ENCODE measurements at regions not wholly inside any gene's neighbourhood (a gene's known extent, or its start where the extent isn't known, plus 50 kb on each side); places are given as distances from the start of the nearest gene placed in this dataset.
A peak's percentile ranks its signal among the peaks of the same experiment; 100 is the strongest.

DNA sequence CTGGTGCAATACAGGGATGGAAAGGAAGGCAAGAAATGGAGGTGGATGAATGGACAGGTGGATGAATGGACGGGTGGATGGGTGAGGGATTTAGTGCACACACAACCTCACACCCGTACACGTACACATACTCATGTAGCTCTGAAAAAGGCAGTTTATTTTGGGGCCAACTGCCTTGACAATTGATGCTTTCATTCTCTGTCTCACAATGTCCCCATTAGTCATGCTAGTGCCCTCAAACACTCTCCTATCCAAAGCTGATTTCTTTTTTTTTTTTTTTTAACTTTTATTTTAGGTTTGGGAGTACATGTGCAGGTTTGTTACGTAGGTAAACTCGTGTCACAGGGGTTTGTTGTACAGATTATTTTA, 495.0 kb downstream of the DMAC1 start:
- DNase-seq (ENCODE audit: low read depth in 3 of 3), result no peak

DNA sequence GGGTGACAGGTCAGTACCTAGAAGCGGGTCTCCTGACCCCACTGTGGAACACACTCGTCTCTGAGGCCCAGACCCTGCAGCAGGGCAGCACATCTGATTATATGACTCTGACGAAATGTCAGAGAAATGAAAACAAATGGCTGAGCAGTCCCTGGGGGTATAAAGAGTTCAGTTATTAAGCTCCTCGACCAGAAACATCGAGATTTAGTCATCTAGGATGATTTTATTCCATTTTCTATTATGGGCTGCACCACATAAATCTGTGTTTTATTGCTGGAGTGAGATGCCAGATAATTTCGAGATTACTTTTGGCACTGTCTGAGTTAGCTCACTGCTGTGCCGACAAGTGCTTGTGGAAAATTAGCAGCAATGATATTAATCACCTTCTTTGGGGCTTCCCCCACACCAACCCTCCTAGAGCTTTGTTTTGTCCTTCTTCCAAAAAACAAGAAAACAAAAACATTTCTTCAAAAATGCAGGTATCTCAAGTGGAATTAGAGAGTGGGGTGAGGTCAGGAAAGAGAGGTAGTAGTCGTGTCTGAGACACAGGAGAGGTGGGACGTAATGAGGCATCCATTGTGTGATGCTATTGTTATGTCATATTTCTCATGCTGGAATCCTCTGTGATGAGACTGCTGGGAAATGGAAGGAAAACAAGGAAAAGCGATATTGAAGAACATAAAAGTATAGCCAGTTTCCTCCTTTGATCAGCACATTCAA, 495.5 kb downstream of the DMAC1 start:
- no peak for DNase-seq (ENCODE audit: low read depth in 3 of 3)

DNA sequence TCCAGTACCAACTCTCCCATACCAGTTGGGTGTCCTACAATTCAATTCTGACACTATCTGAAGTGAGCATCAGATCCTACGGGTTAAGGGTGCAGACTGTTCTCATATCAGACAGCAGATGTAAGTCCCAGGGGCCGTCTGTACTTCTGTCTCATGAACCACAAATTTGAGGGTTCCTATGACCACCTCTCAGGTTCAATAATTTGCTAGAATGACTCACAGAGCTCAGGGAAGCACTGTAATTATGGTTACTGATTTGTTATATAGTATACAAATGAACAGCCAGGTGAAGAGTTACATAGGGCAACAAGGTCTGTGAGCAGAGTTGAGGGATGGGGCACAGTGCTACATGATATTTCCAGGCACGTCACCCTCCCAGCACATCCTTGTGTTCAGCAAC, 499.1 kb downstream of the DMAC1 start:
- DNase-seq (ENCODE audit: low read depth in 3 of 3), result no peak

DNA sequence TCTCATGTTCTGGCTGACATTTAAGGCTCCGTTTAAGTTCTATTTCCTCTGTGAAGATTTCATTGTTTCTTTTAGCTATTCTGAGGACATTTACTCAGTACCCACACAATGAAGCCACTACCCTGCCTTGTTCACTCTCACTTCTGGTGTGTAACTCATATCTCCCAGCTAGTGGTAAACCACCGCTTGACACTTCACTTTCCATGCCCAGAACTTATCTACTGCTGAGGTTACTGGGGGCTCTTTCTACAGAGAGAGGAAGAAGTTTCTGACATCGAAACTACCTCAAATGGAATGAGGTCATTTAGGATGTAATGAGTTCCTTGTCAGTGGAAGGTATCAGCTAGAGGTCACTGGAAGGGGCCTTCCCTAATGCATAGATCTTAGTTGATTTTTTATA, 501.5 kb downstream of the DMAC1 start:
- peak in 1 of 3 experiments; percentile 33 for DNase-seq (ENCODE audit: low read depth in 3 of 3)

DNA sequence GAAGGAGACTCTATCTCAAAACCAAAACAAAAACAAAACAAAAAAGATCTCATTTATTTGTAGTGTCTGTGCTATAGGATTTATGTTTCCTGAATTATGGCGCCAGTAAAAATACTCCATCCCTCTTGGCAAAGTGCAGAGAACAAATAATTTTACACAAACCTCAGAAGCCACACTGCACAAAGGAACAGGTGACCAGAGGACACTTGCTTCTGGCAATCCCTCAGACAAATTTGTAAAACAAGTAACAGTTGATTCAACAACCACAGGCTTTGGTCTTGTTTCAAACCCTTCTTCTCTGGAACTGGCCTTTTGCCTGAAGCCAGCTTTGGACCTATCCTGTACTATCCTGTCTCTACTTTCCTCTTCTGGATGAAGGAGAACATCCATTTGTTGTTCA, 502.1 kb downstream of the DMAC1 start:
- no peak for DNase-seq (ENCODE audit: low read depth in 3 of 3)

DNA sequence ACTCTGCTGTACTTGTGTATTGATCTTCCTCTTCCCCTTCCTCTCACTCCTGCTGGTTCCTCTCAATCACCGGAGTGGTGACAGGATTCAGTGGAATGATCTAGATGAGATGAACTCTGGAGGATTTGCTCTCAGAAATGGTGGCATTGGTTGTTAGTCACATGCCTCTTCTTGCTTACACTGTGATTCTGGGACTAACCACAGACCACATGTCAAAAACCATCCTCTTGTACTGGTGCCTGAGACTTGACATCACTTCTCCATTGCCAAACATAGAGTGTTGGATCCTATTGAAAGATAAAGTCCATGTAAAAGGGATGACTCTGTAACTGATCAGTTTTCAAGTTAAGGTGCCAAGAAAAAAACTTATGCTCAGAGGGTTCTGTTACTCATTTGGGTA, 506.5 kb downstream of the DMAC1 start:
- no peak for DNase-seq (ENCODE audit: low read depth in 3 of 3)

DNA sequence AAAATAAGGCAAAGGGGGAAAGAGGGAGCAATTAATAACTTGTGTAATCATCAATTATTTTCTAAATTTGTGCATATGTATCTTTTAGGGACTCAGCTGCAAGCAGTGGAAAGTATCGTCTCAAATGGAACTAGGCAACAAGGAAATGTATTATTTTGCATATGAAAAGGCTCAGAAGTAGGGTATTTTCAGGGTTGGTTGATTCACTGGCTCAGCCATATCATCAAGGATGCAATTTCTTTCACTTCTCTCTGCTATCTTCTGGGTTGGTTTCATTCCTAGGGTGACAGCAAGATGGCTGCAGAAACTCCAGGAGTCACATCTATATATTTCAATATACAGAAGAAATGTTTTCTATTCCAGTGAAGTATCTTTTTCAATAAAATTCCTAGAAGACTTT, 509.8 kb downstream of the DMAC1 start:
- DNase-seq (ENCODE audit: low read depth in 3 of 3), result no peak

DNA sequence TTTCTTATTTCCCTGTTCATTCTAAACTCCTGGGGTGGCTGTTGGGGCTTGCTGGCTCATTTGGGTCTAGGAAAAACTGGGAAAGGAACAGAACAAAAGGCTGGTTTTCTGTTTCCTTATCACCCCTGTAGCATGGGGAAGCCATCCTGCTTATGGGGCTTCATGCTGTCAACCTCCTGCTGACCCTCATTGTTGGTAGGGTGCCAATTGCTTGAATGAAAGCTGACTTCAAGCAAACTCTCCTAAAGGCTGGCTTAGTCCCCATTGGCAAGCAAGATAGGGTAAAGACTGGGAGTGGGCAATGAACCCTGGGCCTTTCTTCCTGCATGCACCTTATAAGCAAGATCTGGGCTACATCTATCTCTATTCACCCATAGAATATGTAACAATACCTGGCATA, 511.6 kb downstream of the DMAC1 start:
- DNase-seq (ENCODE audit: low read depth in 3 of 3), result no peak

DNA sequence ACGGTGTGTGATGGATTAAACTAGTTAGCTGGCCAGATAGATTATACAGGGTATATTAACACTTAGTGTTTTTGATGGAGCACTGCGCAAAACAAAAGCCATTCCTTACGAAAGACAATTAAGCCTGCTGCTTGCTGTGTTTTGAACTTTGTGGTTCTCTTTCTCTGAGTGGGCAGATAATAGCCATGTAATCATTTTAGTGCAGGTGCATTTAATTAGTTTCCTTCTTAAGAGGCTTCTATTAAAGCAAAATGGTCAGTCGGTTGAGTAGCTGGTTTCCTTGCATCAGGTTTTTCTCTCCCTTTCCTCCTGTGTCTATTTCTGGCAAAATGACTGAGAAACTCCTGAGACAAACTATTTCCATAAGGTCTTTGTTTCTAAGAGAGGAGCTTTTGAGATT, 512.5 kb downstream of the DMAC1 start:
- DNase-seq (ENCODE audit: low read depth in 3 of 3), result no peak

DNA sequence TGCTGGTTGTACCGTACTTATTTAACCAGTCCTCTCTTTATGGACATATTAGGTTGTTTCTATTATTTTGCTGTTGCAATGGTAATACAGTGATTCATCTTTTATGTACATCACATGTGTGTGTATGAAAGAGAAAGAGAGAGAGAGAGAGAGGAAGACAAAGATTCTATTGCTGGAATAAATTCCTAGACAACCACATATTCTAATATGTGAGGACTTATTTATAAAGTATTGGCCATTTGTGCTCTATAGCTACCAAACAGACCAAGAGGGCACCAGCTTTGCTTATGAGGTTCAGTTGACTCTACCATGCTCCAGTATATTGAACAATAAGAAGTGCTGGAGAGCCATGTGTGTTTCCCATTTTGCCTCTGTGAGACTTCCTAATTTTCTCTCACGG, 513.5 kb downstream of the DMAC1 start:
- DNase-seq (ENCODE audit: low read depth in 3 of 3), result no peak

DNA sequence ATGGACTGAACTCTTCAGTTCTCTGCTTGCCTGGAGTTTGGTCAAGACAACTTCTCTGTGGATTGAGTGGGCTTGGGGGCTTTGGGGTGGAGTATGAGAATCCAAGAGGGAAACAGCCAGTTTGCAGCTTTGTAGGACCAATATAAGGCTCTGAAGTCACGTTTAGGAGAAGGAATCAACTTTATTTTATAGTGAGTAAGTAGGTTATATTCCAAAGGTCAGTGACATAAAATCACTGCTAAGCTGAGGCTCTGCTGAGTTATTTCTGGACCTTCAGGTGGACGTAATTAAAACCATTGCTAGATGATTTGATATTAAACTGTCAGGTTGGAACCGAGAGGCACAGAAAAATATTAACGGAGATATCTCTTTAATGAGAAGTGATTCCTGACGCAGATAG, 514.4 kb downstream of the DMAC1 start:
- DNase-seq (ENCODE audit: low read depth in 3 of 3), result no peak

DNA sequence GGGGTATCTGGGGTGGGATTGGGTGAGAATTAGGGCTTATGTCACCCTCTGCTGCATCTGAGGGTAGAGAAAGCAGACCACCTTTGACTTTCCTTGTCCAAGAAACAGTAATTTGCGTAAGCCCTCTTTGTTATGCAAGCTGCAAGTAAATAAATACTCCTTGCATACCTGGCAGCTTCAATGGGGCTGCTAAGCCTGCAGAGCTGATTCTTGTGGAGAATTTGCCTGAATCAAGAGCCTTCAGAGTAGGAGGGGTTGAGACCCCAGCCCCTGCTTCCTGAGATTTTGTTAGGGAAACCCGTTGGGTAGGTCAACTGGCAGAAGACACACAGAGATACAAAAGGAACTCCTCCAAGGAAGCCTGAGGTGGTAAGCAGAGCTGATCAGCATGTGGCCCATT, 515.1 kb downstream of the DMAC1 start:
- no peak for DNase-seq (ENCODE audit: low read depth in 3 of 3)

DNA sequence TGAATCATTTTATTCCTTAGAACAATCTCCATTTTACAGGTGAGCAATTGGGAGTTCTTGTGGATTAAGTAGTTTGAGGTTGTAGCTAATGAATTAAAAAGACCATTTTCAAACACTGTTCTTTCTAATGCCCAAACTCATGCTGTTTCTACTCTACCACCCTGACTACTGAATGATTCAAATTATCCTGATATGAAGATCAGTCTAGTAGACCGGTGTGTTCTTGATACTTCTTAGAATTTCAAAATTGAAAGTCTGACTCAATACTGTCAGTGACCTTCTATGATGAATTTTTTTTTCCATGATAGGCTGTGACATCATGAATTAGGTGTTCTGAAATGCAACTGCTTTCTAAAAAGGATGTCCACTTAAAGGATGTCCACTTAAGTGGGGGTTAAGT, 515.5 kb downstream of the DMAC1 start:
- DNase-seq (ENCODE audit: low read depth in 3 of 3), result no peak

DNA sequence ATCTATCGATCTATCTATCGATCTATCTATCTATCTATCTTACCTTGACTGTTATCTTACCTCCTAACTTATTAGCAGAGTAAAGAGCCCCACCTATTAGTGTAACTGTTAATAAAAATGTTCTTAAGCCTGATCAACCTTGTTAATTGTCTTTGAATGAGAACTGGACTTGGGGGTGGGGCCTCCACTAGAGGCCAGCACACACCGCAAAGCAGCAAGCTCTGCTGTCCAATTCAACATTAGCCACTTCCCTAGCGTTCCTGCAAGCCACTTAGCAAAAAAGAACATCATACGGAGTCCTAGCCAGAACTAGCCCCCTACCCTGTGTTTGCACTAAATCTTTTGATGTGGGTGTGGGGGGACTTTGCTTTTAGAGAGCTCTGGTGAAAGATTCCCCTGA, 515.8 kb downstream of the KDM4C start:
- DNase-seq (ENCODE audit: low read depth in 3 of 3), result no peak

DNA sequence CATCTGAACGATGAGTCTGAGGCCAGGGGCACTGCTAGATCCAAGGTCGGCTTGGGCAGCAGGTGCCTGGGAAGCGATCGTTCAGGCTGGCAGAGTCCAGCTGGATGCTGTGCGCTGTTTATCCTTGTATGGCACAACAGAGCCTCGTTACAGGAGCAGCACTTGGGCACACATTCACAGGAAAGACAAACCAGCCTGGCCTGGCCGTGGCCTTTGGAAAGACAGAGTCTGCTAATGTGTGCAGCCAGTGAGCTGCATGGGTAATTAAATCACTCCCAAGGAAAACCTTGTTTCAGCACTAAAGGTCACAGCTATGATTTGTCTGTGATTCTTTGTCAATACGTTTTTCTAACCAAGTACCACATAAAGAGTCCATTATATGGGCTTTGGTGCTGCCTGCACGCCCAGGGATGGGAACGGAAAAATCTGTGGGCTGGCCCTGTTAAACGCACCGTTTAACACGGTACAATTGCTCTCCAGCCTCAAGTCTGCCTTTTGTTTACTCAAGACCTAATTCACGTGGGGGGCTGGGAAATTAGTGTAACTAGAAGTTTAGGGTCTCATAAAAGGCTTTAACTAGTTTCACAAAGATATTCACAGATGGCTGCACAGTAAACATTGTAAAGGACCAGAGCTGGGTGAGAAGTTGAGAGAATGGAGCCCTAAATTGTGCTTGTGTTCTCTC, 509.3 kb downstream of the KDM4C start:
- no peak for DNase-seq (ENCODE audit: low read depth in 3 of 3)

DNA sequence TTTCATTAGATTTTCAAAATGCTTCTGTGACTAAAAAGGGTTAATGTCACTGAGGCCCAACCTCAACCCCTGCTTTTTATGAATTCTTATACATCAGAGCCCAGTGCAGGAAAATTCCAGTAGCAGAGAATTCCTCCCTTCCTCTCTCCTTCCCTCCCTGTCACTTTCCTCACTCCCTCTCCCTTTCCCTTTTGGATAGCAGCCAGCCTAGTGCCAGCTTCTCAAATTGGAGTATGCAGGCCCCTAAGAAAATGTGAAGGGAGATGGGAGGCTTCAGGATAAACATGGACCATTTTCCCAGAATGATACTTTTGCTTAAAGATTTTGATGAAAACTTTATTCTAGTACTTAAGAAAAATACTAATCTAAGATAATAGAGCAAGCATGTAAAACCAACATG, 507.4 kb downstream of the KDM4C start:
- DNase-seq (ENCODE audit: low read depth in 3 of 3), result no peak

DNA sequence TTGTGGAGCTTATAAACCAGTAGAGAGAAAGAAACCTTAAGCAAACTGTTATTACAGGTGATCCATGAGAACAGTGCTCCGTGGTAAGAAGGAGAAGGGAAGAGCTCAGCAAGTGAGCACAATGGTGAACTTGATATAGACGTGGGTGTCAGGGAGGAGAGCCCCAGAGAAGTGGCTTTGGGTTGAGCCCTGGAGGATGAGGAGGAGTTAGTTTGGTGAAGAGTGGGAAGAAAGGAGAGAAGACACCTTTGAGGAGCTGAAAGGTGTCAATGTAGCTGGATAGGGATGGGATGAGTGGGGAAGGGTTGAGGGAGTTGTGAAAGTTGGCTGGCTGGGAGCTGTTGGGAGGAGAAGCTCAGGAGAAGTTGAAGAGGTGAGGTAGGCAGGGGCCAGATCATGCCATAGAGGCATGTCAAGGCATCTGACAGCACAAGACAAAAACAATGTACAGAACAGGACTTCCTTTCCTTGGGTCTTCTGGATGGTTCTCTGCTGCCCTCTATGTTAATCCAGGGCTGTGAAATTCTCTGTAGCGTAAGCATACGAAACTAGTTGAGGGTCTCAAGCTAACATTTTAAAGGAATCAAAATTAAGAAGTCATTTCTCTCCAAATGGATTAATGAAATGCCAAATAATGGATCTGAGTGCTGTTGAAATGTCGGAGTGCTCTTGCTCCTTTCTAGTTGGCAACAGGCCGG, 501.9 kb downstream of the KDM4C start:
- no peak for DNase-seq (ENCODE audit: low read depth in 3 of 3)

DNA sequence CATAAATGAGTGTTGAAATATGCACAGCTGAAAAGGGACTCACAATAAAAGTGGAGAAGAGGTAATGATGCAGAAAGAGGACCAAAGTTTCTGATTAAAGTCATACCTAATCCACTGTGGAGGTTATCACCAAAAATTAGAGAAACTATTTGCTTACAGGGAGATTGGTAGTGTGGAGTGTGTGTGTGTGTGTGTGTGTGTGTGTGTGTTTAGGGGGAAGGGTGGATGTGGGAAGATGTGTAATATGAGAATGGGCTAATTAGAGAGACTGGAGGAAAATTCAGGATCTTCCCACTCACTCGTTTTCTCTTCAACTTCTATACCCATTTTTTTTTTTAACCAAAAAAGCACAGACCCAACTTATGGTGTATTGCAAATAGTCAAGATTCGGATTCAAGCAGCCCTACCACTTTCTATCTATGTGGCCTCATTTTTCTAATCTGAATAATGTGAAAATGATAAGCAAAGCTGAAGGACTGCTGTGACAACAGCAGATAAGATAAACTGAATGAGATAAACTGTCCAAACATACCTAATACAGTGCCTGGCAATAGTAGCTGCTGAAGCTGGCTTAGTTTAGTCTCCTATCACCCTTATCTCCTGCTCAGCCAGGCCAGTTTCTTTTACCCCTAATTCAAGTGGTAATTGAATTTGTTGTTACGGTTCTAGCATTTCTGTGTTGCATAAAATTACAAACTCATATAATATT, 501.1 kb downstream of the KDM4C start:
- no peak for DNase-seq (ENCODE audit: low read depth in 3 of 3)

DNA sequence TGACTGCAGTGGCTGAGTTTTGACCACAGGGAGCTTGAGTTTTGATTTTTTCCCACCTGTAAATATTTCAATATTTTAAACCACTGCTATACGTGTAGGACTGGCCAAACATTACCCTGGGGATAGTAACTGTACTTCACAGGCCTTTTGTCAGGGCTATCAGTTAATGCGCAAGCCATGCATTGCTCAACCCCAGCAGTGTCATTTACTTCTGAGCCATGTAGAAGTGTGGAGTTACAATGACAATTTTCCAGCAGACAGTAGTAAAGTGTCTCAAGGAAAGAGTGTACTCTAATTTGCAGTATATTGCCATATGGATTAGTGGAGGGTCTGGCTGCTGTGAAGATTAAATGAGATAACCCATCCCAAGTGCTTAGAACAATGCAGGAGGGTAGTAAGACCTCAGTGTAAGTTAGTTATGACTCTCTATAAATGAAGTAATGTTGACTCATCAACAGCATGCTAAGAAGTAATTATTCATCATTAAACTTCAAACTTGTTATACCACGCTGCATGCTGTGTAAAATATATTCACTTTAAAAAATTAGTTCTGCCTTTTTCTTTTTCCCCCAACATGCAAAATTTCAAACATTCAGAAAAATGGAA, 489.2 kb downstream of the KDM4C start:
- DNase-seq (ENCODE audit: low read depth in 3 of 3), result no peak

DNA sequence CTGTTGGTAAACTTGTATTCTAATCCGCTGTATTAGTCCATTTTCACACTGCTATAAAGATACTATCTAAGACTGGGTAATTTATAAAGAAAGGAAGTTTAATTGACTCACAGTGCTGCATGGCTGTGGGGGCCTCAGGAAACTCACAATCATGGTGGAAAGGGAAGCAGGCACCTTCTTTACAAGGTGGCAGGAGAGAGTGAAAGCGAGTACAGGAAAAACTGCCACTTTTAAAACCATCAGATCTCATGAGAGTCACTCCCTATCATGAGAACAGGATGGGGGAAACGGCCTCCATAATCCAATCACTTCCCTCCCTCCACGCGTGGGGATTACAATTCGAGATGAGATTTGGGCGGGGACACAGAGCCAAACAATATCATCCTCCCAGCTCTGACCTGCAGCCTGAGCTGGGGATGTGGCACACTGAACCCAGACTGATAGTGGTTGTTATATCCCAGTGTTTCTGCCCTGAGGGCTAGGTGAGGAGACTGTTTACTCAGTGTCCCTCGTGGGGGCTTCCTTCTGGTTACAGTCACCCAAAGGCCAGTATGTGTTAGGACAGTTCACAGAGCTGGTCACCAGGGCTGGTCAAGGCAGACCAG, 488.3 kb downstream of the KDM4C start:
- no peak for DNase-seq (ENCODE audit: low read depth in 3 of 3)

DNA sequence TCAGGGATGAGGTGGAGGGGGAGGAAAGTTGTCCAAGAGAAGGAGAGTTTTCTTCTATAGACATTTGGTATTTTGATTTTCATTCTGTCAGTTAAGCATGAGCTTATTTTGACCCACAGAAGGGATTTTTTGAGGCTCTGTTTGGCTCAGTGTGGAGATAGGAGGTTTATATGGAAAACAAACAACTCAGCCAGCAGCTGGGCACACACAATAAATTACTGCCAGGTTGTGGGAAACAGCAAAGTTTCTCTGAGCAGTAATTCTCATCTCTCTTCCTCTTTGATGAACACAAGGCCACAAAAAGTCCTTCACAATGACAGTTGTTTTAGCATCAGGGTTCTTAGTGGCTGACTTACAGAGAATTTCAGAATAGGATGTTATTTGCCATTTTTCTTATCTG, 486.1 kb downstream of the KDM4C start:
- DNase-seq (ENCODE audit: low read depth in 3 of 3), result no peak

DNA sequence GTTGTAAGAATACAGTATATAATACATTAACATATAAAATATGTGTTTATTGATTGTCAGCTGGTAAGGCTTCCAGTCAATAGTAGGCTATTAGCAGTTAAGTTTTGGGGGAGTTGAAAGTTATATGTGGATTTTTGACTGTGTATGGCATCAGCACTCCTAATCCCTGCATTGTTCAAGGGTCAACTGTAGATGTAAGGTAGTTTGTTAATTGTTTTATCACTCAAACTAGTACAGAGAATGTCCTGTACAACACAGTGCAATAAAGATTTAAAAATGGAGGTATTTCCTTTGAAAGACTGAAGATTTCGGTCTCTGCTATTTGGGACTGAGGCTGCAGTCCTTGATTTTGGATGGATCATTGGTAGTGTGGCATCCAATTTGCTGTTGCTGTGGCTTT, 484.4 kb downstream of the KDM4C start:
- no peak for DNase-seq (ENCODE audit: low read depth in 3 of 3)
